Adrenal gland (tissue), 5 donors: ENCODE measurements at regions not wholly inside any gene's neighbourhood (a gene's known extent, or its start where the extent isn't known, plus 50 kb on each side); places are given as distances from the start of the nearest gene placed in this dataset.

Experiments
- CTCF ChIP-seq, 6 experiments: fragments of 450-650 bp in 4 of 6; fragments of 200-600 bp in 2 of 6; sonication (generic) in 1 of 6; IDR thresholded peaks; 1 replicate in 5 of 6; 2 replicates in 1 of 6; pipeline versions ENCODE4 v1.5.1 to v1.8.0; 2016 to 2021; ENCODE audit warnings: antibody characterized with exemption in 6 of 6, mild to moderate bottlenecking in 2 of 6, moderate library complexity in 1 of 6
- POLR2A ChIP-seq, 2 donors: fragments of 450-650 bp; IDR thresholded peaks; one replicate each; pipeline ENCODE4 v1.6.1; 2017; ENCODE audit warnings: antibody characterized with exemption in 2 of 2, mild to moderate bottlenecking in 2 of 2, moderate library complexity in 1 of 2
- donor health status: DM: no; HTN: no; CAD: no.

- no peak for TF ChIP-seq POLR2A (IDR thresholded peaks at IDR 0.05)
- TF ChIP-seq CTCF (IDR thresholded peaks at IDR 0.05), result no peak
Observed at GRCh38 chr2:125240870-125241269, 1215.8 kb downstream of the CNTNAP5 start.
